ENCODE measurements at regions not wholly inside any gene's neighbourhood (a gene's known extent, or its start where the extent isn't known, plus 50 kb on each side); places are given as distances from the start of the nearest gene placed in this dataset.

GRCh38 chr22:48586799-48587185 is 1240.9 kb downstream of the BRD1 start:
- H3K27ac ChIP-seq (ENCODE audit: low read length in 2 of 2): no peak overlapping the region
- H3K4me3 ChIP-seq (ENCODE audit: control extremely low read depth in 1 of 5, extremely low read depth in 1 of 5, insufficient read depth in 1 of 5, low read depth in 2 of 5, low read length in 4 of 5): no peak overlapping the region
- H3K4me1 Mint-ChIP-seq: no peaks in the 10 kb centered on the region
- no peak overlapping the region for H3K9ac ChIP-seq (ENCODE audit: low read length)
- WGBS (ENCODE audit: insufficient coverage): 45% methylated on average over 7 of the region's 7 CpGs
- no peaks in the 10 kb centered on the region for H3K36me3 ChIP-seq (replicated peaks in 1 of 2; ENCODE audit: control extremely low read depth in 1 of 2, control insufficient read depth in 1 of 2, extremely low read depth in 1 of 2, insufficient read depth in 2 of 2, low read length in 1 of 2)
- H3K9me3 ChIP-seq (ENCODE audit: control extremely low read depth in 1 of 3, control insufficient read depth in 2 of 3, insufficient read depth in 1 of 3, low read length in 2 of 3): peaks cover 0 to 17% (median 0%) of the 10 kb centered on the region in 3 donors
- no peaks in the 10 kb centered on the region for H3K27me3 Mint-ChIP-seq
- no peaks in the 10 kb centered on the region for H3K27me3 ChIP-seq (replicated peaks in 1 of 4; ENCODE audit: control extremely low read depth in 1 of 4, control insufficient read depth in 3 of 4, insufficient read depth in 4 of 4, low read length in 3 of 4)
- no peak overlapping the region for H2AFZ ChIP-seq (ENCODE audit: insufficient read depth, low read depth, low read length, poor library complexity, severe bottlenecking)
- H3K4me1 ChIP-seq (ENCODE audit: control insufficient read depth in 2 of 2, insufficient read depth in 2 of 2, low read length in 2 of 2): no peaks in the 10 kb centered on the region
- no peaks in the 10 kb centered on the region for H3K79me2 ChIP-seq (ENCODE audit: control insufficient read depth, insufficient read depth, low read length)
- H3K4me2 ChIP-seq (replicated peaks; ENCODE audit: low read depth, low read length, poor library complexity, severe bottlenecking): no peak overlapping the region
- no peak overlapping the region for H3K4me3 Mint-ChIP-seq
- intact Hi-C loops (cut with micrococcal nuclease): no loop called here
- DNase-seq (no peak), ATAC-seq (ENCODE audit: low read depth) (no peak)
- H3K9me3 Mint-ChIP-seq (ENCODE audit: insufficient read depth): no peaks in the 10 kb centered on the region
- no peaks in the 10 kb centered on the region for H4K20me1 ChIP-seq (ENCODE audit: control insufficient read depth, insufficient read depth, low read length, poor library complexity, severe bottlenecking)
- no peak for TF ChIP-seq CTCF (IDR thresholded peaks at IDR 0.05)
- TF ChIP-seq EZH2 (IDR thresholded peaks at IDR 0.05; ENCODE audit: borderline replicate concordance, insufficient read depth, low read depth, low read length, poor library complexity, severe bottlenecking): no peak
- ChIA-PET CTCF (no interaction called here), POLR2A (no interaction called here)
- no peak overlapping the region for H3K27ac Mint-ChIP-seq

GRCh38 chr22:48585916-48586798 is 1241.5 kb downstream of the BRD1 start:
- Histone ChIP-seq H3K9ac (ENCODE audit: low read length) (no peak overlapping the region), H3K79me2 (ENCODE audit: control insufficient read depth, insufficient read depth, low read length) (no peaks in the 10 kb centered on the region), H3K4me2 (replicated peaks; ENCODE audit: low read depth, low read length, poor library complexity, severe bottlenecking) (no peak overlapping the region), H2AFZ (ENCODE audit: insufficient read depth, low read depth, low read length, poor library complexity, severe bottlenecking) (no peak overlapping the region), H3K4me3 (ENCODE audit: control extremely low read depth in 1 of 5, extremely low read depth in 1 of 5, insufficient read depth in 1 of 5, low read depth in 2 of 5, low read length in 4 of 5) (no peak overlapping the region), H3K27ac (ENCODE audit: low read length in 2 of 2) (no peak overlapping the region), H3K4me1 (ENCODE audit: control insufficient read depth in 2 of 2, insufficient read depth in 2 of 2, low read length in 2 of 2) (no peaks in the 10 kb centered on the region), H3K36me3 (replicated peaks in 1 of 2; ENCODE audit: control extremely low read depth in 1 of 2, control insufficient read depth in 1 of 2, extremely low read depth in 1 of 2, insufficient read depth in 2 of 2, low read length in 1 of 2) (no peaks in the 10 kb centered on the region), H4K20me1 (ENCODE audit: control insufficient read depth, insufficient read depth, low read length, poor library complexity, severe bottlenecking) (no peaks in the 10 kb centered on the region), H3K27me3 (replicated peaks in 1 of 4; ENCODE audit: control extremely low read depth in 1 of 4, control insufficient read depth in 3 of 4, insufficient read depth in 4 of 4, low read length in 3 of 4) (no peaks in the 10 kb centered on the region), H3K9me3 (ENCODE audit: control extremely low read depth in 1 of 3, control insufficient read depth in 2 of 3, insufficient read depth in 1 of 3, low read length in 2 of 3) (peaks cover 0 to 23% (median 0%) of the 10 kb centered on the region in 3 donors)
- no peak for TF ChIP-seq EZH2 (IDR thresholded peaks at IDR 0.05; ENCODE audit: borderline replicate concordance, insufficient read depth, low read depth, low read length, poor library complexity, severe bottlenecking)
- TF ChIP-seq CTCF (IDR thresholded peaks at IDR 0.05): no peak
- DNase-seq (no peak), ATAC-seq (ENCODE audit: low read depth) (no peak)
- H3K27me3 Mint-ChIP-seq: no peaks in the 10 kb centered on the region
- no peaks in the 10 kb centered on the region for H3K4me1 Mint-ChIP-seq
- no peak overlapping the region for H3K27ac Mint-ChIP-seq
- 85% methylated on average over 20 of the region's 21 CpGs for WGBS (ENCODE audit: insufficient coverage)
- no peaks in the 10 kb centered on the region for H3K9me3 Mint-ChIP-seq (ENCODE audit: insufficient read depth)
- ChIA-PET POLR2A (no interaction called here), CTCF (no interaction called here)
- no peak overlapping the region for H3K4me3 Mint-ChIP-seq
- intact Hi-C loops (cut with micrococcal nuclease): no loop called here
